Tibial artery (tissue), 4 donors: ENCODE measurements at regions not wholly inside any gene's neighbourhood (a gene's known extent, or its start where the extent isn't known, plus 50 kb on each side); places are given as distances from the start of the nearest gene placed in this dataset.

Experiments
- DNase-seq, 2 donors: peaks; one replicate each; pipeline ENCODE4 v3.0.0-alpha.2; 2019
- H3K27ac ChIP-seq, 2 donors: fragments of 200-600 bp; sonication (generic) in 1 of 2; 1 replicate in 1 of 2; 2 replicates in 1 of 2; pipeline ENCODE4 v1.5.1; 2018 to 2019; ENCODE audit warnings: mild to moderate bottlenecking in 1 of 2
- H3K27me3 ChIP-seq, 2 donors: fragments of 200-600 bp; sonication (generic) in 1 of 2; one replicate each; pipeline versions ENCODE4 v1.5.1 to v1.6.0; 2016 to 2019
- H3K36me3 ChIP-seq, 3 donors: fragments of 200-600 bp; sonication (generic) in 2 of 3; one replicate each; pipeline ENCODE4 v1.5.1; 2016 to 2019; ENCODE audit warnings: mild to moderate bottlenecking in 2 of 3
- H3K4me1 ChIP-seq, 4 donors: fragments of 200-600 bp; sonication (generic) in 2 of 4; 1 replicate in 3 of 4; 2 replicates in 1 of 4; pipeline ENCODE4 v1.5.1; 2016 to 2019
- H3K4me3 ChIP-seq, 2 donors: fragments of 200-600 bp; sonication (generic) in 1 of 2; 1 replicate in 1 of 2; 2 replicates in 1 of 2; pipeline ENCODE4 v1.5.1; 2018 to 2019; ENCODE audit warnings: mild to moderate bottlenecking in 2 of 2
- H3K9me3 ChIP-seq, 3 donors: fragments of 200-600 bp; sonication (generic) in 1 of 3; one replicate each; pipeline ENCODE4 v1.5.1; 2016 to 2019
- CTCF ChIP-seq, 2 experiments: fragments of 200-600 bp in 1 of 2; fragments of 450-650 bp in 1 of 2; IDR thresholded peaks; one replicate each; pipeline ENCODE4 v1.5.1; 2017 to 2019; ENCODE audit warnings: antibody characterized with exemption in 2 of 2, mild to moderate bottlenecking in 1 of 2, moderate library complexity in 1 of 2
- intact Hi-C: fragments of 100-400 bp; cut with DNase I; formaldehyde crosslinking; loops from one replicate; pipeline ENCODE4 v1.15.0; 2023; ENCODE audit warnings: low total_unique reads

DNA sequence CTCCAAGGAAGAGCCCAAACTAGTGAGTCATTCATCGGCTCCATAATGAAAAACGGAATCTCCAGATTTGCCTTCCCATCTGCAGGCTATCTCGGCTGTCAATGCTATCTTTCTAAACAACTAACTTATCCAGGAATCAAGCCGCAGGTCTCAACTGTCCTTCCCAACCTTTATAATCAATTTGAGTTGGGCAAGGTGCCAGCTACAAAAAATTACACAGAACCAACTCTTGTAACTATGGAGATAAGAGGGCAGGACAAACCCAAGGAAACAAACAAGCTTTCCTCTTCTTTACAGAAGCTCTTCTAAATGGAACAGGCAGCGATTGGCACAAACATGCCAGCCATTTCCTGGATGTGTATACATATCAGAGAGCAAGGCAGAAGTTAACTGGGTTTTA lies 61.2 kb upstream of the RAI2 start:
- no peaks in the 10 kb centered on the region for H3K9me3 ChIP-seq
- no peak for TF ChIP-seq CTCF (IDR thresholded peaks at IDR 0.05)
- intact Hi-C loops = no loop called here
- H3K4me3 ChIP-seq = no peak overlapping the region
- H3K27me3 ChIP-seq = no peaks in the 10 kb centered on the region
- no peak overlapping the region for H3K27ac ChIP-seq
- H3K36me3 ChIP-seq = no peaks in the 10 kb centered on the region
- no peak for DNase-seq
- H3K4me1 ChIP-seq = no peaks in the 10 kb centered on the region

DNA sequence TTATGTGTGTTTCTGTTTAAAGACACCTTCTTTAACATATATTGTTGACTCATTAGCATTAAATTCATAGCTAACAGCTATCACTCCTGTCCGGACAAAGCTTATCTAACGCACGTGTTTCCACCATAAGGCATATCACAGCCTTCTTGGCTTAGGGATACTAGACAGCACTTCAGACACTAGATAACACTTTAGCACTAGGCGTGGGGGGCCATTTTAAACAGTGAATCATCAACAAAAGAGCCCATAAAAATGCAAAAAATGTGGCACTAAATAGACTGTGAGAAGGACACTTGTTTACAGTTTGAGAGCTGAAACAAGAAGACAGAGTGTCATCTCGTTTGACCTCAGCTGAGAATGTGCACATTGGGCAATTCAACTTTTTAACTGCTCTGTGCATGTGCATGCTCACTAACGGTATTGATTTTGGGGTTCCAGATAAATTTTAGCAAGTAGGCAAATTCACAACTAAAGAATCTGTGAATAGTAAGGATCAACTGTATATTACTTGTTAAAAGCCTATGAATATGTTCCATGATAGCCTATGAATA lies 58.9 kb upstream of the RAI2 start:
- H3K36me3 ChIP-seq = no peaks in the 10 kb centered on the region
- no peaks in the 10 kb centered on the region for H3K4me1 ChIP-seq
- no peak for DNase-seq
- no peak overlapping the region for H3K4me3 ChIP-seq
- no peaks in the 10 kb centered on the region for H3K27me3 ChIP-seq
- no peak overlapping the region for H3K27ac ChIP-seq
- intact Hi-C loops = no loop called here
- TF ChIP-seq CTCF (IDR thresholded peaks at IDR 0.05) = no peak
- H3K9me3 ChIP-seq = no peaks in the 10 kb centered on the region

- Histone ChIP-seq H3K9me3 (no peaks in the 10 kb centered on the region), H3K4me3 (no peak overlapping the region), H3K36me3 (no peaks in the 10 kb centered on the region), H3K27ac (no peak overlapping the region), H3K27me3 (no peaks in the 10 kb centered on the region), H3K4me1 (no peaks in the 10 kb centered on the region)
- DNase-seq = no peak
- no peak for TF ChIP-seq CTCF (IDR thresholded peaks at IDR 0.05)
- intact Hi-C loops = no loop called here
Observed at GRCh38 chrX:17917945-17918577, 57.0 kb upstream of the RAI2 start.

- TF ChIP-seq CTCF (IDR thresholded peaks at IDR 0.05) = no peak
Observed at GRCh38 chrX:17913801-17914200, 52.7 kb upstream of the RAI2 start.

More at GRCh38 chrX:17913801-17914200, 52.7 kb upstream of the RAI2 start:
- Histone ChIP-seq H3K36me3 (no peaks in the 10 kb centered on the region), H3K4me3 (no peak overlapping the region), H3K4me1 (no peaks in the 10 kb centered on the region), H3K27ac (no peak overlapping the region), H3K27me3 (no peaks in the 10 kb centered on the region), H3K9me3 (no peaks in the 10 kb centered on the region)
- intact Hi-C loops = no loop called here
- DNase-seq = no peak
